ENCODE measurements at regions not wholly inside any gene's neighbourhood (a gene's known extent, or its start where the extent isn't known, plus 50 kb on each side); places are given as distances from the start of the nearest gene placed in this dataset.

GRCh38 chr9:16347886-16348285 is 522.6 kb downstream of the BNC2 start:
- no peak for DNase-seq

GRCh38 chr9:16348531-16348930 is 521.9 kb downstream of the BNC2 start:
- no peak for DNase-seq

- no peak for DNase-seq
Observed at GRCh38 chr9:16352251-16352650, 518.2 kb downstream of the BNC2 start.

- no peak for DNase-seq
Observed at GRCh38 chr9:16352791-16353401, 517.6 kb downstream of the BNC2 start.

- DNase-seq, result no peak
Observed at GRCh38 chr9:16356196-16356765, 514.2 kb downstream of the BNC2 start.

- no peak for DNase-seq
Observed at GRCh38 chr9:16357828-16358227, 512.6 kb downstream of the BNC2 start.

- no peak for DNase-seq
Observed at GRCh38 chr9:16358751-16359150, 511.7 kb downstream of the BNC2 start.

Data from DMS153 (cell line).